GM12892 (cell line): ENCODE measurements at regions not wholly inside any gene's neighbourhood (a gene's known extent, or its start where the extent isn't known, plus 50 kb on each side); places are given as distances from the start of the nearest gene placed in this dataset.

Source experiments
- POLR2A ChIP-seq: IDR thresholded peaks from 2 replicates; pipeline ENCODE4 v1.6.1; 2011; ENCODE audit warnings: low read depth, low read length, control low read depth
- TAF1 ChIP-seq: IDR thresholded peaks from 2 replicates; pipeline ENCODE4 v1.6.1; 2011; ENCODE audit warnings: low read depth, mild to moderate bottlenecking, control low read depth, low read length, borderline replicate concordance

DNA sequence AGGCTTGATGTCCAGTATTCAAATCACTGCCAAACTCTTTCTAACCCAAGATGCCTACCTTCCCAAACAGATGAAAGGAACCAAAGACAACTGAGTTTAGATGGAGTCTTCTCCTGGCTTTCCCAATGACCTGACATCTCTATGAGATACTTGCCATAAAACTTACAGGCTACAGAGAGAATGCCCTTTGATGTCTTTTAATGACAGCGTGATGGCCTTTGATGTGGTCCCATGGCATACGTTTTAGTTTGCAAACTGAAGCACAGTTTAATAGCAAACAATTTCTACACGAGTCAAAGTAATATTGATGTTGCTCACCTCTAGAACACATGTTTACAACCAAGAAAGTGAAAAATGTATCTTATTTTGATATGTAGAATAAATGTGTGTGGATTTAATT lies 73.2 kb downstream of the ZIC4 start:
- TF ChIP-seq TAF1 (no peak), POLR2A (no peak)
